Left lung (tissue), 4 donors: ENCODE measurements at regions not wholly inside any gene's neighbourhood (a gene's known extent, or its start where the extent isn't known, plus 50 kb on each side); places are given as distances from the start of the nearest gene placed in this dataset.

ENCODE experiments used
- ATAC-seq: fragments of 200-7000 bp; cut with Tn5 transposase; one replicate; pipeline ENCODE4 v1.9.1; 2020; ENCODE audit warnings: moderate library complexity
- DNase-seq, 4 donors: peaks; one replicate each; pipeline ENCODE4 v3.0.0-alpha.2; 2013 to 2020
- H3K27ac ChIP-seq, 2 donors: fragments of 200-600 bp; sonication (generic) in 1 of 2; one replicate each; pipeline versions ENCODE4 v1.5.0 to v1.8.0; 2020 to 2021
- H3K27me3 ChIP-seq, 2 donors: fragments of 200-600 bp; sonication (generic) in 1 of 2; one replicate each; pipeline versions ENCODE4 v1.5.0 to v1.8.0; 2020 to 2021
- H3K36me3 ChIP-seq, 2 donors: fragments of 200-600 bp; sonication (generic) in 1 of 2; one replicate each; pipeline versions ENCODE4 v1.5.0 to v1.8.0; 2020 to 2021
- H3K4me1 ChIP-seq, 2 donors: fragments of 200-600 bp; one replicate each; pipeline ENCODE4 v1.8.0; 2021
- H3K4me3 ChIP-seq, 2 donors: fragments of 200-600 bp; sonication (generic) in 1 of 2; one replicate each; pipeline versions ENCODE4 v1.5.0 to v1.8.0; 2020 to 2021; ENCODE audit warnings: mild to moderate bottlenecking in 1 of 2
- H3K9me3 ChIP-seq, 2 donors: fragments of 200-600 bp; sonication (generic) in 1 of 2; one replicate each; pipeline versions ENCODE4 v1.5.0 to v1.8.0; 2020 to 2021
- CTCF ChIP-seq, 2 donors: fragments of 200-600 bp; sonication (generic) in 1 of 2; IDR thresholded peaks; one replicate each; pipeline versions ENCODE4 v1.5.0 to v1.8.0; 2021; ENCODE audit warnings: antibody characterized with exemption in 2 of 2
- intact Hi-C, 2 donors: fragments of 100-400 bp; cut with DNase I; formaldehyde crosslinking; loops; one replicate each; pipeline versions ENCODE4 v1.11.2 to v1.14.2; 2022
- donor health status: DM: no; HTN: yes; CAD: no.
- donor health status: DM: no; HTN: no; CAD: no.

GRCh38 chr5:10912435-10912834 is 151.4 kb upstream of the DAP start:
- TF ChIP-seq CTCF (IDR thresholded peaks at IDR 0.05) = no peak
- no peak for ATAC-seq
- intact Hi-C loops = no loop called here

GRCh38 chr5:10910261-10910660 is 149.2 kb upstream of the DAP start:
- H3K27me3 ChIP-seq = no peaks in the 10 kb centered on the region
- no peak for DNase-seq
- H3K9me3 ChIP-seq = no peaks in the 10 kb centered on the region
- no peak for ATAC-seq
- no peak overlapping the region for H3K4me3 ChIP-seq
- H3K36me3 ChIP-seq = no peaks in the 10 kb centered on the region
- TF ChIP-seq CTCF (IDR thresholded peaks at IDR 0.05) = no peak
- intact Hi-C loops = no loop called here
- H3K4me1 ChIP-seq = peaks cover 0 to 7% of the 10 kb centered on the region in 2 donors
- H3K27ac ChIP-seq = no peak overlapping the region

More at GRCh38 chr5:10912435-10912834, 151.4 kb upstream of the DAP start:
- DNase-seq = no peak
- no peak overlapping the region for H3K27ac ChIP-seq
- no peak overlapping the region for H3K4me3 ChIP-seq
- no peaks in the 10 kb centered on the region for H3K36me3 ChIP-seq
- H3K27me3 ChIP-seq = no peaks in the 10 kb centered on the region
- H3K4me1 ChIP-seq = peaks cover 0 to 7% of the 10 kb centered on the region in 2 donors
- H3K9me3 ChIP-seq = no peaks in the 10 kb centered on the region

- no peaks in the 10 kb centered on the region for H3K4me1 ChIP-seq
- ATAC-seq = no peak
Measured at GRCh38 chr5:10904862-10905432, 143.9 kb upstream of the DAP start.

GRCh38 chr5:10903786-10904560 is 142.9 kb upstream of the DAP start:
- Histone ChIP-seq H3K4me3 (no peak overlapping the region), H3K27me3 (no peaks in the 10 kb centered on the region), H3K27ac (no peak overlapping the region), H3K9me3 (no peaks in the 10 kb centered on the region), H3K4me1 (no peaks in the 10 kb centered on the region), H3K36me3 (no peaks in the 10 kb centered on the region)
- no peak for ATAC-seq
- DNase-seq = no peak
- intact Hi-C loops = no loop called here
- TF ChIP-seq CTCF (IDR thresholded peaks at IDR 0.05) = no peak

More at GRCh38 chr5:10904862-10905432, 143.9 kb upstream of the DAP start:
- intact Hi-C loops = no loop called here
- Histone ChIP-seq H3K27me3 (no peaks in the 10 kb centered on the region), H3K36me3 (no peaks in the 10 kb centered on the region), H3K9me3 (no peaks in the 10 kb centered on the region), H3K27ac (no peak overlapping the region), H3K4me3 (no peak overlapping the region)
- DNase-seq = no peak
- TF ChIP-seq CTCF (IDR thresholded peaks at IDR 0.05) = no peak

GRCh38 chr5:10902145-10902544 is 141.1 kb upstream of the DAP start:
- no peak overlapping the region for H3K27ac ChIP-seq
- no peaks in the 10 kb centered on the region for H3K27me3 ChIP-seq
- no peaks in the 10 kb centered on the region for H3K36me3 ChIP-seq
- ATAC-seq (no peak), DNase-seq (no peak)
- H3K4me1 ChIP-seq = no peaks in the 10 kb centered on the region
- H3K9me3 ChIP-seq = no peaks in the 10 kb centered on the region
- H3K4me3 ChIP-seq = no peak overlapping the region
- intact Hi-C loops = no loop called here
- TF ChIP-seq CTCF (IDR thresholded peaks at IDR 0.05) = no peak
